Heart right ventricle (tissue), 16 donors: ENCODE measurements at regions not wholly inside any gene's neighbourhood (a gene's known extent, or its start where the extent isn't known, plus 50 kb on each side); places are given as distances from the start of the nearest gene placed in this dataset.

ENCODE experiments used
- ATAC-seq, 8 donors: fragments of 200-7000 bp; cut with Tn5 transposase; one replicate each; pipeline ENCODE4 v1.9.1; 2020; ENCODE audit warnings: mild to moderate bottlenecking in 8 of 8, moderate library complexity in 8 of 8, moderate number of reproducible peaks in 1 of 8
- DNase-seq, 2 donors: peaks; one replicate each; pipeline ENCODE4 v3.0.0-alpha.2; 2020
- H3K27ac ChIP-seq, 10 donors: fragments of 200-600 bp; sonication (generic) in 2 of 10; one replicate each; pipeline versions ENCODE4 v1.5.0 to v1.8.0; 2020 to 2022; ENCODE audit warnings: mild to moderate bottlenecking in 3 of 10
- H3K27me3 ChIP-seq, 7 donors: fragments of 200-600 bp; one replicate each; pipeline ENCODE4 v1.8.0; 2021 to 2022; ENCODE audit warnings: mild to moderate bottlenecking in 2 of 7
- H3K36me3 ChIP-seq, 9 donors: fragments of 200-600 bp; sonication (generic) in 1 of 9; one replicate each; pipeline versions ENCODE4 v1.5.0 to v1.8.0; 2020 to 2022; ENCODE audit warnings: mild to moderate bottlenecking in 2 of 9
- H3K4me1 ChIP-seq, 9 donors: fragments of 200-600 bp; sonication (generic) in 1 of 9; one replicate each; pipeline versions ENCODE4 v1.5.0 to v1.8.0; 2020 to 2022; ENCODE audit warnings: mild to moderate bottlenecking in 4 of 9
- H3K4me3 ChIP-seq, 10 donors: fragments of 200-600 bp; sonication (generic) in 2 of 10; one replicate each; pipeline versions ENCODE4 v1.5.0 to v1.8.0; 2020 to 2022; ENCODE audit warnings: mild to moderate bottlenecking in 7 of 10, moderate library complexity in 2 of 10
- H3K9me3 ChIP-seq, 11 donors: fragments of 200-600 bp in 10 of 11; sonication (generic) in 2 of 11; one replicate each; pipeline versions ENCODE4 v1.5.0 to v1.8.0; 2013 to 2022; ENCODE audit warnings: mild to moderate bottlenecking in 2 of 11, control low read depth in 1 of 11, moderate library complexity in 1 of 11
- WGBS, 2 donors: extraction: QIAGEN DNeasy Blood & Tissue Kit; methylation state at CpG; one replicate each; pipeline ENCODE4 v1.1.7; 2013; ENCODE audit warnings: inconsistent platforms in 1 of 2; 5-methylcytosine and 5-hydroxymethylcytosine counted together
- intact Hi-C, 10 donors: fragments of 100-400 bp; cut with DNase I; formaldehyde crosslinking; loops; one replicate each; pipeline versions ENCODE4 v1.11.1 to v1.14.2; 2022
- TF ChIP-seq, protein P1 (sequence below), 9 donors: fragments of 200-600 bp; sonication (generic) in 2 of 9; IDR thresholded peaks; one replicate each; pipeline versions ENCODE4 v1.5.0 to v1.8.0; 2021 to 2022; ENCODE audit warnings: antibody characterized with exemption in 9 of 9, mild to moderate bottlenecking in 5 of 9, moderate library complexity in 1 of 9
- donor health status: Arrhythmogenic right ventricular cardiomyopathy.
- donor health status: ischemic (EF 13 %, LVEDD 7.1; RV severe dilation, severe dysfunction).
- donor health status: healthy with polysubstance abuse.
- donor health status: DM: no; HTN: yes; CAD: no.
- donor health status: DM: no; HTN: no; CAD: no.
- donor health status: ischemic (EF 25% LVEDD 6.9; RV normal size, moderate dysfunction).
- donor health status: ischemic (EF 25% LVEDD 5.7; RV mildly dilated, moderate dysfunction).
- donor health status: healthy.
- donor health status: DM: yes; HTN: yes; CAD: no.
- donor health status: Ischemic cardiomyopathy.
- donor health status: ischemic (EF 35%, LVEDD 5.7; RV mildly dilated, moderate dysfunction).
- donor health status: nonischemic (EF 11% LVEDD 7.7; RV severe dilation, severe dysfunction).
- donor health status: DM: yes; HTN: yes; CAD: no.
- donor health status: PGD.
- donor health status: ischemic (EF 29% LVEDD 5.4; RV normal size, mild dysfunction).
- donor health status: nonischemic (EF 23%, LVEDD 6.1; RV moderate dilation, normal function).

DNA sequence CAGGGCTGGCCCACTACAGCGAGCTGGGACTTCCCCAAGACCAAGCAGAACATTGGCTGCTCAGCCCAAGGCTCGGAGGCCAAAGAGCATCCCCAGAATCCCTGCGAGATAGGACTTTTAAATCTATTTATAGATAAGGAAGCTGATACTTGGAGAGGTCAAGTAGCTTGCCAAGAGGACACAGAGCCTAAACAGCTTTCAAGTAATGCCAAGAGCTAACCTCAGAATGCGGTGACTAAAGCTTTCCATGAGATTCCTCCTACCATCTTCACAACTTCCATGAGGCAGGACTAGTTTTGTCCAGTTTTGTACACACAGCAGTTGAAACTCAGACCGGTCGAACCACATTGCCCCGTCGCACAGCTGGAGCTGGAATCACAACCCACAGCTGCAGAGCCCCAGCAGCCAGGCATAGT is 168.1 kb upstream of the TOP1 start:
- ATAC-seq = peak in 1 of 8 donors; percentile 20
- no peaks in the 10 kb centered on the region for H3K36me3 ChIP-seq
- peaks cover 0 to 11% (median 0%) of the 10 kb centered on the region in 7 donors for H3K27me3 ChIP-seq
- intact Hi-C loops = no loop called here
- H3K27ac ChIP-seq = no peak overlapping the region
- 69 to 70% methylated on average over 8 of the region's 8 CpGs for WGBS, 2 donors
- TF ChIP-seq, protein P1, sequence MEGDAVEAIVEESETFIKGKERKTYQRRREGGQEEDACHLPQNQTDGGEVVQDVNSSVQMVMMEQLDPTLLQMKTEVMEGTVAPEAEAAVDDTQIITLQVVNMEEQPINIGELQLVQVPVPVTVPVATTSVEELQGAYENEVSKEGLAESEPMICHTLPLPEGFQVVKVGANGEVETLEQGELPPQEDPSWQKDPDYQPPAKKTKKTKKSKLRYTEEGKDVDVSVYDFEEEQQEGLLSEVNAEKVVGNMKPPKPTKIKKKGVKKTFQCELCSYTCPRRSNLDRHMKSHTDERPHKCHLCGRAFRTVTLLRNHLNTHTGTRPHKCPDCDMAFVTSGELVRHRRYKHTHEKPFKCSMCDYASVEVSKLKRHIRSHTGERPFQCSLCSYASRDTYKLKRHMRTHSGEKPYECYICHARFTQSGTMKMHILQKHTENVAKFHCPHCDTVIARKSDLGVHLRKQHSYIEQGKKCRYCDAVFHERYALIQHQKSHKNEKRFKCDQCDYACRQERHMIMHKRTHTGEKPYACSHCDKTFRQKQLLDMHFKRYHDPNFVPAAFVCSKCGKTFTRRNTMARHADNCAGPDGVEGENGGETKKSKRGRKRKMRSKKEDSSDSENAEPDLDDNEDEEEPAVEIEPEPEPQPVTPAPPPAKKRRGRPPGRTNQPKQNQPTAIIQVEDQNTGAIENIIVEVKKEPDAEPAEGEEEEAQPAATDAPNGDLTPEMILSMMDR (IDR thresholded peaks at IDR 0.05) = no peak
- H3K9me3 ChIP-seq = no peaks in the 10 kb centered on the region
- no peak for DNase-seq
- no peak overlapping the region for H3K4me3 ChIP-seq
- peaks cover 0 to 15% (median 4%) of the 10 kb centered on the region in 9 donors for H3K4me1 ChIP-seq

DNA sequence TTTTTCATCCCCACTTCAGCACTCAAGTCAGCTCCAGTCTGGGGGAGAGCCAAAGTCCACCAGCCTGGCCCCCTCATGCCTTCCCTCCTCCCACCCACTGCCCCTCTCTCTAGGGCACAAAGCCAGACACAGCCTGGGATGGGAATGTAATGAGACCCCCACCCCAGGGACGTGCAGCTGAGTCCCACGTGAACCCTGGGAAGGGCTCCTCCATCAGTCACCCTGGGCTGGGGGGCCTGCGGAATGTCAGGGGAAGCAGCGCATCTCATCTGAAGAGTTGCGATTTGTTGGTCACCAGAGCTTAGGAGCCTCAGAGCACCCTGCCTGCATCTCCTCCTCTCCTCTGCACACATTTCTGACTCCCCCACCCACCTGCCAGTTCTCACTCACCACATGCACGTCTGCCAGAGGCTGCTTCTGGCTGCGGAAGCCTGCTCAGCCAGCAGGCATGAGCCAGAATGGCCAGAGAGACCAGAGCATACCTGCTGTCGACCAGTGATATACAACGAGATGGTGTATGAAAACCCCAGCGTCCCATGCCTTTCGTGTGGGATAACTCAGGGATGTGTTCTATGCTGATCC is 167.1 kb upstream of the TOP1 start:
- H3K4me3 ChIP-seq = no peak overlapping the region
- TF ChIP-seq, protein P1 (IDR thresholded peaks at IDR 0.05) = no peak
- H3K4me1 ChIP-seq = peaks cover 0 to 21% (median 4%) of the 10 kb centered on the region in 9 donors
- no peaks in the 10 kb centered on the region for H3K9me3 ChIP-seq
- no peak for DNase-seq
- H3K27ac ChIP-seq = no peak overlapping the region
- intact Hi-C loops = no loop called here
- peaks cover 0 to 11% (median 0%) of the 10 kb centered on the region in 7 donors for H3K27me3 ChIP-seq
- H3K36me3 ChIP-seq = no peaks in the 10 kb centered on the region
- no peak for ATAC-seq
- WGBS, 2 donors = 69 to 78% methylated on average over 11 of the region's 11 CpGs

DNA sequence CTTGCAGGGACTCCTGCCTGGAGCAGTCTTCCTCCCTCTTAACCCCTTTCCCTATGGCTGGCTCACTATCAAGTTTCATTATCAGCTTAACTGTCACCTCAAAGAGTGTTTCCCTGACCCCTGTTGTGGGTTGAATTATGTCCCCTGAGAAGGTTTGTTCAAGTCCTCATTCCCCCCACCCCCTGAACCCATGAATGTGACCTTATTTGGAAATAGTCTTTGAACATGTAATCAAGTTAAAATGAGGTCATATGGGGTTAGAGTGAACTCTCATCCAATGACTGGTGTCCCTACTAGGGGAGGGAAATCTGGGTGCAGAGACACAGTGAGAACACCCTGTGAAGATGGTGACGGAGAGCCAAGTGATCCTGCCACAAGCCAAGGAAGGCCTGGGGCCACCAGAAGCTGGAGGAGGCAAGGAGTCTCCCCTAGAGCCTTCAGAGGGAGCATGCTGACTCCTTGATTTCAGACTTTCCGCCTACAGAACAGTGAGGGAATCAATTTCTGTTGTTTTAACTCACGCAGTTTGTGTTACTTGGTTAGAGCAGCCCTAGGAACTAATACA is 165.2 kb upstream of the TOP1 start:
- TF ChIP-seq, protein P1 (IDR thresholded peaks at IDR 0.05) = no peak
- intact Hi-C loops = no loop called here
- DNase-seq = no peak
- no peak overlapping the region for H3K4me3 ChIP-seq
- H3K36me3 ChIP-seq = no peaks in the 10 kb centered on the region
- WGBS, 2 donors = 93 to 95% methylated on average over 3 of the region's 3 CpGs
- no peaks in the 10 kb centered on the region for H3K9me3 ChIP-seq
- H3K27ac ChIP-seq = no peak overlapping the region
- peaks cover 0 to 27% (median 4%) of the 10 kb centered on the region in 9 donors for H3K4me1 ChIP-seq
- H3K27me3 ChIP-seq = peaks cover 0 to 9% (median 0%) of the 10 kb centered on the region in 7 donors
- no peak for ATAC-seq

DNA sequence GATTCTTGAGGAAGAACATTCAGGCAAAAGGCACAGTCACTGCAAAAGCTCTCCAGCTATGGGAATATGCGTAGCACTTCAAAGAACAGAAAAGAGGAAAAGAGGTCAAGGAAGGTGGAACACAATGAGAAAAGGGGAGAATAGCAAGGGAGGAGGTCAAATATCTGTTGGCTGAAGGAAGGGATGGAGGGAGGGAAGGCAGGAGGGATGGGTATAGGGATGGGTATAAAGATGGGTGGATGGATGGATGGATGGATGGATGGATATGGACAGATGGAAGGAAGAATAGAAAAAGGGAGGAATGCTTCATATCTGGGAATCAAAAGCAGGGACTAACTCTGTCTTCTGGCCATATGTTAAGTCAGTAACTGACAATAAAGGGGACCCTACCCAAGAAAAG is 164.2 kb upstream of the TOP1 start:
- TF ChIP-seq, protein P1 (IDR thresholded peaks at IDR 0.05) = no peak
- Histone ChIP-seq H3K36me3 (no peaks in the 10 kb centered on the region), H3K27me3 (peaks cover 0 to 9% (median 0%) of the 10 kb centered on the region in 7 donors), H3K9me3 (no peaks in the 10 kb centered on the region), H3K4me3 (no peak overlapping the region), H3K4me1 (peaks cover 0 to 38% (median 14%) of the 10 kb centered on the region in 9 donors), H3K27ac (peak overlapping the region in 1 of 10 donors; percentile 24)
- WGBS, 2 donors = 95 to 97% methylated on average over 1 of the region's 1 CpG
- intact Hi-C loops = no loop called here
- no peak for ATAC-seq
- DNase-seq = no peak
